GM18951 (cell line): ENCODE measurements at regions not wholly inside any gene's neighbourhood (a gene's known extent, or its start where the extent isn't known, plus 50 kb on each side); places are given as distances from the start of the nearest gene placed in this dataset.

Experiments used
- POLR2A ChIP-seq: IDR thresholded peaks from 4 replicates; pipeline ENCODE4 v1.6.1; 2011; ENCODE audit warnings: mild to moderate bottlenecking; ENCODE audit not compliant: insufficient read length, insufficient read depth; ENCODE audit errors: extremely low read depth
- in situ Hi-C: fragments of 300-500 bp; cut with MboI; formaldehyde crosslinking; loops from one replicate; pipeline ENCODE4 v1.12.0; 2022; ENCODE audit warnings: low sequenced_read_pairs, mixed read lengths, inconsistent platforms; ENCODE audit not compliant: unreplicated experiment

DNA sequence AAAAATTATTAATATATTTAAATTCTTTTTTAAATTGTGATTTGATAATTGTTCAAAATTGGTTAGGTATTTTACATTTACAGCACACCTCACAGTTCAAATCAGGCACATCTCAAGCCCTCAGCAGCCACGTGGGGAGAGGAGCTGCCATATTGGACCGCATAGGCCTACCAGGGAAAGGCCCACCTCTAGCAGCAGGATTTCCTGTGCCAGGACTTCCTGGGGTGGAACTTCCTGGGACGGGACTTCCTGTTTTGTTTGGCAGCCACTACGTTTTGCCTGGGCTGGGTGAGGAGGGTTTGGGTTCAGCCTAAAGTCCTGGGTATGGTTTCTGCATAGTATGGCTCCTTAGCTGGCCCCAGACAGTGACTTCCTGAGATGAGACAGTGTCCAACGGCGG, 298.5 kb upstream of the FOXF1 start:
- TF ChIP-seq POLR2A: no peak
- in situ Hi-C loops: no loop called here

- no peak for TF ChIP-seq POLR2A
- in situ Hi-C loops: no loop called here
Observed at GRCh38 chr16:86212706-86213436, 297.5 kb upstream of the FOXF1 start.

- TF ChIP-seq POLR2A: no peak
- in situ Hi-C loops: no loop called here
Observed at GRCh38 chr16:86213437-86214205, 296.7 kb upstream of the FOXF1 start.

- no peak for TF ChIP-seq POLR2A
- in situ Hi-C loops: no loop called here
Observed at GRCh38 chr16:86214326-86215232, 295.7 kb upstream of the FOXF1 start.

DNA sequence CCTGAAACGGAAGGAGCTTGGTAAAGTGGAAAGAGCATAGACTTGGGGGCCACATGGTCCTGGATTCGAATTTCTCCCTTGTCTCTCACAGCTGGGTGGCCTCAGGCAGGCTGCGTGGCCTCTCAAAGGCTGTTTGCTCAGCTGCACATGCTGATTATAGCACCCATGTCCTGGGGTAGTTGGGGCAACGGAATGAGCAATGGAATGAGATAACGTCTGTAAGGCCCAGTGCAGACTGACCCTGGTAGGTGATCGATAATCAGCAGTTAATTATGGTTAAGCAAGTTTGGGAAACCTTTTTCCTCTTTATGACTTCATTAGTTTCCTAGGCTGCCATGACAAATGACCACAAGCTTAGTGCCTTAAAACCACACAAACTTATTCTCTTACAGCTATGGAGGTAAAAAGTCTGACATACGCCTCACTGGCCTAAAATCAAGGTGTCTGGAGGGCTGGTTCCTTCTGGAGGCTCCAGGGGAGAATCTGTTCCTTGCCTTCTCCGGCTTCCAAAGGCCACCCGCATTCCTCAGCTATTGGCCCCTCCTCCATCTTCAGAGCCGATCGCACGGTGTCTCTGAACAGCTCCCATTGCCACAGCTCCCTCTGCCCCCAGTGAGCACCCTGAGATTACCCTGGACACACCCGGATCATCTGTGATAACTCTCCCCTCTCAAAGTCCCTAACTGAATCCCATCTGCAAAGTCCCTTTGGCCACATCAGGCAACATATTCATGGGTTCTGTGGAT, 294.9 kb upstream of the FOXF1 start:
- in situ Hi-C loops: no loop called here
- TF ChIP-seq POLR2A: no peak

DNA sequence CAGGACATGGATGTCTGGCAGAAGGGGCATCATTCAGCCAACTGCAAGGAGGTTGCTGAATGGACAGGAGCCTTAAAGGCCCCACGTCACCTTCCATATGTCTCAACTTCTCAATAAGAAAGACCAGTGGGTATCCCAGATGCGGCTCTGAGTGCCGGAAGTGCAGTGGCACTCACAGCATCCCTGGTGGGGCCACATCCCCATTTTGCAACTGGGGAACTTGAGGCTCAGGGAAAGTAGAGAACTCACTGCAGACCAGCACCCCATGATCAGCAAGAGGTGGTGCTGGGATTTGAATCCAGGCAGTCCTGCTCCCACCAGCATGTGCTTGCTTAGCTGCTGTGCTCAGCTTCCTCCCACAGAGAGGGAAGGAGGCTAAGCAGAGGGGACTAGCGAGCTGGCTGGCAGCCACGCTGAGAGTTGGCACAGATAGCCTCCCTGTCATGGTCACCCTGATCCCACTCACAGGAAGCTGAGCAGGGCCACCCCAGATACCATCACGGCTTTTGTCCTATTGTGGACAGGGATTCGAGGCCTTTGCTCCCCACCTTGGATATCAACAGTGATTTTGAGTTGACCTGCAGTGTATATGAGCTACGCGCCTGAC, 294.2 kb upstream of the FOXF1 start:
- no peak for TF ChIP-seq POLR2A
- in situ Hi-C loops: no loop called here

DNA sequence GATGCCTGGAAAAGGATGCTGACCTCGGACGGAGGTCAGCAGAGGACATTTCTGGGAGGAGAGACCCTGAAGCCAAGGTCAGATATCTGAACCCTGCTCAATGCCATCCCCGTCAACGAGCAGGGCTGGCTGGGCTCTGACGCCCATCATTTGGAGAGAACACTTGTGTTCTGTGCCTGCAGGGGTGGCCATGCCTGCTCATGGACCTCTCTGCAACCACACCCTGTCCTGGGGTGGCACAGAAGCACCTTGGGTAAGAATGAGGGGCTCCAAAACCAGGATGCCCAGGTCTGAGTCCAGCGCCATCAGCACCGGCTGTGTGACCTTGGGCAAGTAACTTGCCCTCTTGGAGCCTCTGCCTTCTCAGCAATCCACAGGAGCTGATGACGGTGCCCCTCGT, 293.7 kb upstream of the FOXF1 start:
- in situ Hi-C loops: no loop called here
- TF ChIP-seq POLR2A: no peak

GRCh38 chr16:86217001-86217890, 293.1 kb upstream of the FOXF1 start:
- in situ Hi-C loops: no loop called here
- TF ChIP-seq POLR2A: no peak

DNA sequence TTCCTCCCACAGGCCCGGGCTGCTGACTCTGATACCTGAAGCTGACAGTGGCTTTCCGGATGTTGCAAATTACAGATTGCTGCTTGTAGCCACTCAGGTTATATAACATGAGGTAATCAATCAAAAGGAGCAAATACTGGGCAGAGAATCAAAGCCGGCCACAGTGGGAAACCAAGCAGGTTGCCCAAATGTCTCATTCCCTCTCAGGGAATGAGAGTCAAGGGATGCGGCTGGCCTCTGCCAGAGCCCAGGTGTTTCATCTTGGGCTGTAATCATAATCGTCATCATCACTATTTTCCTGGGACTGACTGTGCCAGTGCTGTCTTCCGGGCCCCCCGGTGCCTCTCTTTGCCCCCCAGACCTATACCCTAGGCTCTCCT, 292.4 kb upstream of the FOXF1 start:
- in situ Hi-C loops: no loop called here
- no peak for TF ChIP-seq POLR2A

- in situ Hi-C loops: no loop called here
Observed at GRCh38 chr16:86218479-86219170, 291.7 kb upstream of the FOXF1 start.

More at GRCh38 chr16:86218479-86219170, 291.7 kb upstream of the FOXF1 start:
- no peak for TF ChIP-seq POLR2A
